Upper lobe of left lung (tissue), 4 donors: ENCODE measurements at regions not wholly inside any gene's neighbourhood (a gene's known extent, or its start where the extent isn't known, plus 50 kb on each side); places are given as distances from the start of the nearest gene placed in this dataset.

ENCODE experiments used
- POLR2AphosphoS5 ChIP-seq, 2 donors: sonication (generic); formaldehyde crosslinking; IDR thresholded peaks; one replicate each; pipeline ENCODE4 v1.5.1; 2017; ENCODE audit warnings: antibody characterized with exemption in 2 of 2
- TF ChIP-seq, protein P1 (sequence below), 6 experiments: fragments of 450-650 bp in 4 of 6; fragments of 200-600 bp in 2 of 6; sonication (generic) in 2 of 6; IDR thresholded peaks; one replicate each; pipeline ENCODE4 v1.5.1; 2016 to 2019; ENCODE audit warnings: antibody characterized with exemption in 6 of 6

DNA sequence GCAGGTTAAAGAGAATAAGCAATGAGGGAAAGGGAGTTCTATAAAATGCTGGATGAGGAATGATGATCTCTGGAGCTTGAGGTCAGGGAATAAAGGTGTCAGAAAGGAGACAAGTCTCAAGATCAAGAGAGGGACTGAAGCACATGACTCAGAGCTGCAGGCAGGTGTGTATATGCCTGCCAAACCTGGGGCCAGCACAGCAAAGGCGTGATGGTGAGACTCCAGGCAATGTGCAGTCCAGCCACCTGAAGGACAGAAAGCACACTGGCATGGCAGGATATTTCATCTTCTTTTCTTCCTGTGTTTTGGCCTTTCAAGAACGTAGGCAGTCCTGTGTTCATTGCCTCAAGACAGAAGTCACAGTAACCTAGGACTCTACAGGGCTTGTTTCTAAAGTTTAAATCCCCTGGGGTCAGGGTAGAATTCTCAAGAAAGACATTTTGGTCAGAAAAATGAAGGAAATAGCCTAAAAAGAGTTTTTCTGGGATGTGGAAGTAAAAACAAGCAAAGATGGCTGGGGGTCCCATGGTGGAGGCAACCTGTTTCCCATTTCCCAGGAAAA lies 55.5 kb upstream of the TOPAZ1 start:
- TF ChIP-seq, protein P1, sequence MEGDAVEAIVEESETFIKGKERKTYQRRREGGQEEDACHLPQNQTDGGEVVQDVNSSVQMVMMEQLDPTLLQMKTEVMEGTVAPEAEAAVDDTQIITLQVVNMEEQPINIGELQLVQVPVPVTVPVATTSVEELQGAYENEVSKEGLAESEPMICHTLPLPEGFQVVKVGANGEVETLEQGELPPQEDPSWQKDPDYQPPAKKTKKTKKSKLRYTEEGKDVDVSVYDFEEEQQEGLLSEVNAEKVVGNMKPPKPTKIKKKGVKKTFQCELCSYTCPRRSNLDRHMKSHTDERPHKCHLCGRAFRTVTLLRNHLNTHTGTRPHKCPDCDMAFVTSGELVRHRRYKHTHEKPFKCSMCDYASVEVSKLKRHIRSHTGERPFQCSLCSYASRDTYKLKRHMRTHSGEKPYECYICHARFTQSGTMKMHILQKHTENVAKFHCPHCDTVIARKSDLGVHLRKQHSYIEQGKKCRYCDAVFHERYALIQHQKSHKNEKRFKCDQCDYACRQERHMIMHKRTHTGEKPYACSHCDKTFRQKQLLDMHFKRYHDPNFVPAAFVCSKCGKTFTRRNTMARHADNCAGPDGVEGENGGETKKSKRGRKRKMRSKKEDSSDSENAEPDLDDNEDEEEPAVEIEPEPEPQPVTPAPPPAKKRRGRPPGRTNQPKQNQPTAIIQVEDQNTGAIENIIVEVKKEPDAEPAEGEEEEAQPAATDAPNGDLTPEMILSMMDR (IDR thresholded peaks at IDR 0.05) = no peak
- TF ChIP-seq POLR2AphosphoS5 (IDR thresholded peaks at IDR 0.05) = no peak
